HepG2 (cell line): ENCODE measurements at regions not wholly inside any gene's neighbourhood (a gene's known extent, or its start where the extent isn't known, plus 50 kb on each side); places are given as distances from the start of the nearest gene placed in this dataset.

Source experiments
- ATAC-seq: fragments of 200-7000 bp; cut with Tn5 transposase; 3 replicates; pipeline ENCODE4 v1.9.1; 2020; ENCODE audit warnings: mild to moderate bottlenecking, moderate library complexity
- BruUV-seq: library from RNA; stranded (reverse); fragments of 400-500 nt; replicated peaks from 2 replicates; lab custom pipeline; 2021; lab: Mats Ljungman, UMichigan
- CTCF ChIA-PET: fragments of 300-600 bp; formaldehyde crosslinking; extraction: SDS; loops from one replicate; lab custom pipeline; 2021; ENCODE audit warnings: low total read pairs, inconsistent platforms, low intra/inter-chr PET ratio; lab: Yijun Ruan, JAX
- POLR2A ChIA-PET: fragments of 350-600 bp; sonication (Branson Sonifier 250); formaldehyde crosslinking; loops from one replicate; lab custom pipeline; 2020; ENCODE audit warnings: antibody characterized with exemption, inconsistent platforms; lab: Yijun Ruan, JAX
- DNase-seq: peaks from one replicate; pipeline ENCODE4 v3.0.0-alpha.2; 2015; ENCODE audit warnings: low spot score
- FAIRE-seq: peaks from 3 replicates; lab custom pipeline; 2011; peaks lifted over from hg19 to GRCh38; lab: Jason Lieb, UNC
- H2AFZ ChIP-seq: one replicate; pipeline ENCODE4 v1.6.1; 2011; ENCODE audit warnings: low read length, inconsistent platforms
- H3K27ac ChIP-seq: fragments of 300-600 bp; 3 replicates; pipeline ENCODE4 v1.8.0; 2011; ENCODE audit warnings: mixed run types, mild to moderate bottlenecking, mixed read lengths, low read length, inconsistent platforms; ENCODE audit not compliant: insufficient read depth; ENCODE audit errors: extremely low read length
- H3K27me3 ChIP-seq, 2 experiments: fragments of 200-600 bp in 1 of 2; 2 replicates in 1 of 2; 3 replicates in 1 of 2; pipeline versions ENCODE4 v1.6.0 to v1.8.0; 2011; ENCODE audit warnings: low read length in 2 of 2, mild to moderate bottlenecking in 2 of 2, moderate library complexity in 2 of 2, inconsistent platforms in 1 of 2; ENCODE audit not compliant: insufficient read depth in 2 of 2, control insufficient read depth in 1 of 2
- H3K36me3 ChIP-seq, 2 experiments: fragments of 200-600 bp in 1 of 2; replicated peaks in 1 of 2; 2 replicates in 1 of 2; 3 replicates in 1 of 2; pipeline versions ENCODE4 v1.5.1 to v1.8.0; 2011; ENCODE audit warnings: low read length in 2 of 2, inconsistent platforms in 1 of 2; ENCODE audit not compliant: insufficient read depth in 2 of 2, control insufficient read depth in 1 of 2
- H3K4me1 ChIP-seq: 2 replicates; pipeline ENCODE4 v1.5.1; 2012; ENCODE audit warnings: low read length, inconsistent platforms; ENCODE audit not compliant: insufficient read depth
- H3K4me2 ChIP-seq: 2 replicates; pipeline ENCODE4 v1.6.0; 2011; ENCODE audit warnings: low read depth, low read length, inconsistent platforms
- H3K4me3 ChIP-seq, 3 experiments: fragments of 200-600 bp in 1 of 3; sonication (generic), shearing (Covaris generic) in 1 of 3; replicated peaks in 1 of 3; 2 replicates each; pipeline ENCODE4 v1.5.1; 2011 to 2016; ENCODE audit warnings: low read length in 3 of 3, inconsistent platforms in 2 of 3, low read depth in 2 of 3, mild to moderate bottlenecking in 2 of 3, control low read depth in 1 of 3, mixed read lengths in 1 of 3; ENCODE audit not compliant: insufficient read depth in 1 of 3
- H3K79me2 ChIP-seq: one replicate; pipeline ENCODE4 v1.6.1; 2011; ENCODE audit warnings: low read length, inconsistent platforms; ENCODE audit not compliant: insufficient read depth
- H3K9ac ChIP-seq: 2 replicates; pipeline ENCODE4 v1.6.0; 2011; ENCODE audit warnings: mild to moderate bottlenecking, low read depth, low read length, inconsistent platforms; ENCODE audit not compliant: insufficient read depth
- H3K9me3 ChIP-seq: 2 replicates; pipeline ENCODE4 v1.5.1; 2012; ENCODE audit warnings: mild to moderate bottlenecking, low read length
- H4K20me1 ChIP-seq: 2 replicates; pipeline ENCODE4 v1.6.0; 2011; ENCODE audit warnings: inconsistent platforms, mild to moderate bottlenecking, low read length, moderate library complexity; ENCODE audit not compliant: insufficient read depth
- ATF6 ChIP-seq: sonication (generic); formaldehyde crosslinking; conservative IDR thresholded peaks from 2 replicates; pipeline ENCODE4 v1.4.0; 2020; ENCODE audit warnings: missing genetic modification reagents
- NR2F1 ChIP-seq, 2 experiments: fragments of 450-650 bp in 1 of 2; formaldehyde crosslinking in 1 of 2; IDR thresholded peaks; 2 replicates each; pipeline versions ENCODE4 v1.5.0 to v1.6.1; 2016 to 2020; ENCODE audit warnings: mild to moderate bottlenecking in 1 of 2, missing compliant biosample characterization in 1 of 2, missing genetic modification reagents in 1 of 2, moderate library complexity in 1 of 2
- PCBP2 ChIP-seq: fragments of 200-400 bp; formaldehyde crosslinking; optimal IDR thresholded peaks from 2 replicates; pipeline ENCODE3; 2018; ENCODE audit warnings: low read length, low read depth; ENCODE audit not compliant: poor library complexity, severe bottlenecking
- PHB2 ChIP-seq: fragments of 450-650 bp; IDR thresholded peaks from 2 replicates; pipeline ENCODE4 v1.6.1; 2018; ENCODE audit not compliant: partially characterized antibody
- ZNF441 ChIP-seq: sonication (generic); formaldehyde crosslinking; IDR thresholded peaks from 2 replicates; pipeline ENCODE4 v1.7.0; 2021; ENCODE audit warnings: missing genetic modification reagents, borderline replicate concordance
- WGBS: methylation state at CpG from one replicate; pipeline ENCODE4 v1.1.6; 2017; ENCODE audit warnings: low lambda C conversion rate; 5-methylcytosine and 5-hydroxymethylcytosine counted together
- in situ Hi-C: cut with HindIII; loops from 2 replicates; pipeline ENCODE4 v1.10.0; 2017; ENCODE audit warnings: low pct_unique_long_range_greater_than_20kb; ENCODE audit not compliant: extremely low pct_ligation_motif_present
- intact Hi-C: fragments of 100-400 bp; cut with micrococcal nuclease; formaldehyde crosslinking; loops from one replicate; pipeline ENCODE4 v1.10.0; 2022; ENCODE audit not compliant: unreplicated experiment

- Histone ChIP-seq H2AFZ (no peak overlapping the region), H4K20me1 (no peaks in the 10 kb centered on the region), H3K79me2 (no peaks in the 10 kb centered on the region), H3K4me3 (no peak overlapping the region), H3K4me1 (peaks cover 8% of the 10 kb centered on the region), H3K4me2 (no peak overlapping the region), H3K9ac (no peak overlapping the region), H3K9me3 (no peaks in the 10 kb centered on the region), H3K36me3 (no peaks in the 10 kb centered on the region), H3K27me3 (peaks cover 10 to 60% of the 10 kb centered on the region in 2 experiments; a peak in 3 of 5 replicates), H3K27ac (no peak overlapping the region)
- WGBS = 8% methylated on average over 19 of the region's 19 CpGs
- in situ Hi-C loops = no loop called here
- CTCF ChIA-PET = no interaction called here
- ATAC-seq (no peak), DNase-seq (no peak), FAIRE-seq (no peak)
- intact Hi-C loops = no loop called here
- no TSS peak for BruUV-seq
- no peak for TF ChIP-seq PHB2
- TF ChIP-seq ATF6 (CRISPR knock-in tag) = no peak
- no peak for TF ChIP-seq PCBP2
- POLR2A ChIA-PET = no interaction called here
Measured at GRCh38 chr20:58139849-58140786, 88.3 kb downstream of the ANKRD60 start.

GRCh38 chr20:58138395-58138794 is 90.1 kb downstream of the ANKRD60 start:
- Histone ChIP-seq H3K27ac (no peak overlapping the region), H4K20me1 (no peaks in the 10 kb centered on the region), H3K27me3 (peaks cover 10 to 66% of the 10 kb centered on the region in 2 experiments; a peak in 3 of 5 replicates), H3K4me1 (peaks cover 13% of the 10 kb centered on the region), H3K36me3 (no peaks in the 10 kb centered on the region), H3K9me3 (no peaks in the 10 kb centered on the region), H2AFZ (no peak overlapping the region), H3K79me2 (no peaks in the 10 kb centered on the region), H3K4me3 (no peak overlapping the region), H3K4me2 (no peak overlapping the region), H3K9ac (no peak overlapping the region)
- WGBS = 12% methylated on average over 6 of the region's 6 CpGs
- no TSS peak for BruUV-seq
- ATAC-seq (no peak), DNase-seq (no peak), FAIRE-seq (no peak)
- ChIA-PET POLR2A (no interaction called here), CTCF (no interaction called here)
- intact Hi-C loops = no loop called here
- in situ Hi-C loops = no loop called here
- TF ChIP-seq ZNF441 (CRISPR knock-in tag) (no peak), NR2F1 (CRISPR knock-in tag; IDR thresholded peaks at IDR 0.05) (no peak)
